Keratinocyte (primary cell): ENCODE measurements at regions not wholly inside any gene's neighbourhood (a gene's known extent, or its start where the extent isn't known, plus 50 kb on each side); places are given as distances from the start of the nearest gene placed in this dataset.

Experiments used
- EZH2 ChIP-seq: IDR thresholded peaks from one replicate; pipeline ENCODE4 v1.6.1; 2012; ENCODE audit warnings: inconsistent platforms, mild to moderate bottlenecking, low read length, moderate library complexity
- TF ChIP-seq, protein P1 (sequence below), 3 experiments: IDR thresholded peaks in 1 of 3; conservative IDR thresholded peaks in 1 of 3; optimal IDR thresholded peaks in 1 of 3; 2 replicates in 2 of 3; 3 replicates in 1 of 3; pipeline versions ENCODE3 to v1.5.1; 2011; ENCODE audit warnings: low read length in 3 of 3, mild to moderate bottlenecking in 3 of 3, moderate library complexity in 2 of 3, control low read depth in 1 of 3, inconsistent platforms in 1 of 3; ENCODE audit not compliant: insufficient read depth in 2 of 3; ENCODE audit errors: extremely low read depth in 1 of 3

DNA sequence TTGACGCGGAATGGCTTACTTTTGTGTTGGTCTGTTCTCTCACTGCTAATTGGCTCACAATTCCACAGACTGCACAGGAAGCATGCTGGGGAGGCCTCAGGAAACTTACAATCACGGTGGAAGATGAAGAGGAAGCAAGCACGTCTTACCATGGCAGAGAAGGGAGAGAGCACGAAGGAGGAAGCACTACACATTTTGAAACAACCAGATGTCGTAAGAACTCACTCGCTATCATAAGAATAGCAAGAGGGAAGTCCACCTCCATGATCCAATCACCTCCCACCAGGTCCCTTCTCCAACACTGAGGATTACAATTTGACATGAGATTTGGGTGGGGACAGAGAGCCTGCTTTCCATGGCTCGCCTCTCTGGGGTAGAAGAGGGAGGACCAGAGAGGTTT, 106.2 kb downstream of the KCNF1 start:
- TF ChIP-seq, protein P1, sequence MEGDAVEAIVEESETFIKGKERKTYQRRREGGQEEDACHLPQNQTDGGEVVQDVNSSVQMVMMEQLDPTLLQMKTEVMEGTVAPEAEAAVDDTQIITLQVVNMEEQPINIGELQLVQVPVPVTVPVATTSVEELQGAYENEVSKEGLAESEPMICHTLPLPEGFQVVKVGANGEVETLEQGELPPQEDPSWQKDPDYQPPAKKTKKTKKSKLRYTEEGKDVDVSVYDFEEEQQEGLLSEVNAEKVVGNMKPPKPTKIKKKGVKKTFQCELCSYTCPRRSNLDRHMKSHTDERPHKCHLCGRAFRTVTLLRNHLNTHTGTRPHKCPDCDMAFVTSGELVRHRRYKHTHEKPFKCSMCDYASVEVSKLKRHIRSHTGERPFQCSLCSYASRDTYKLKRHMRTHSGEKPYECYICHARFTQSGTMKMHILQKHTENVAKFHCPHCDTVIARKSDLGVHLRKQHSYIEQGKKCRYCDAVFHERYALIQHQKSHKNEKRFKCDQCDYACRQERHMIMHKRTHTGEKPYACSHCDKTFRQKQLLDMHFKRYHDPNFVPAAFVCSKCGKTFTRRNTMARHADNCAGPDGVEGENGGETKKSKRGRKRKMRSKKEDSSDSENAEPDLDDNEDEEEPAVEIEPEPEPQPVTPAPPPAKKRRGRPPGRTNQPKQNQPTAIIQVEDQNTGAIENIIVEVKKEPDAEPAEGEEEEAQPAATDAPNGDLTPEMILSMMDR (optimal IDR thresholded peaks at IDR 0.05 in 1 of 3, IDR thresholded peaks at IDR 0.05 in 1 of 3, conservative IDR thresholded peaks at IDR 0.05 in 1 of 3; ENCODE audit: extremely low read depth in 1 of 3, insufficient read depth in 2 of 3, low read length in 3 of 3): no peak
- no peak for TF ChIP-seq EZH2
